CD14-positive monocyte (primary cell): ENCODE measurements at regions not wholly inside any gene's neighbourhood (a gene's known extent, or its start where the extent isn't known, plus 50 kb on each side); places are given as distances from the start of the nearest gene placed in this dataset.

Experiments used
- DNase-seq, 3 donors: peaks; one replicate each; pipeline ENCODE4 v3.0.0-alpha.2; 2011 to 2022
- H2AFZ ChIP-seq: 2 replicates; pipeline ENCODE4 v1.6.0; 2012; ENCODE audit warnings: mild to moderate bottlenecking, low read depth, low read length, inconsistent platforms; ENCODE audit not compliant: insufficient read depth, poor library complexity, severe bottlenecking
- H3K27ac ChIP-seq, 2 donors: 1 replicate in 1 of 2; 2 replicates in 1 of 2; pipeline ENCODE4 v1.5.1; 2012 to 2013; ENCODE audit warnings: low read length in 2 of 2, control low read depth in 1 of 2, inconsistent platforms in 1 of 2, low read depth in 1 of 2, mild to moderate bottlenecking in 1 of 2
- H3K27me3 ChIP-seq, 2 donors: one replicate each; pipeline versions ENCODE4 v1.6.0 to v1.6.1; 2011 to 2013; ENCODE audit warnings: low read length in 2 of 2; ENCODE audit not compliant: control insufficient read depth in 2 of 2, insufficient read depth in 2 of 2
- H3K36me3 ChIP-seq, 2 donors: replicated peaks in 1 of 2; 1 replicate in 1 of 2; 2 replicates in 1 of 2; pipeline versions ENCODE4 v1.5.1 to v1.6.1; 2012 to 2013; ENCODE audit warnings: low read length in 2 of 2, control low read depth in 1 of 2, inconsistent platforms in 1 of 2, mild to moderate bottlenecking in 1 of 2; ENCODE audit not compliant: insufficient read depth in 2 of 2, control insufficient read depth in 1 of 2
- H3K4me1 ChIP-seq, 2 donors: 1 replicate in 1 of 2; 2 replicates in 1 of 2; pipeline versions ENCODE4 v1.5.1 to v1.6.1; 2012 to 2013; ENCODE audit warnings: low read length in 2 of 2, control low read depth in 1 of 2, inconsistent platforms in 1 of 2, mild to moderate bottlenecking in 1 of 2, moderate library complexity in 1 of 2; ENCODE audit not compliant: insufficient read depth in 2 of 2, control insufficient read depth in 1 of 2
- H3K4me2 ChIP-seq: replicated peaks from 2 replicates; pipeline ENCODE3; 2012; ENCODE audit warnings: low read length, moderate library complexity, mild to moderate bottlenecking; ENCODE audit not compliant: poor library complexity, severe bottlenecking; ENCODE audit errors: extremely low read depth
- H3K4me3 ChIP-seq, 3 experiments: fragments of 200-600 bp in 1 of 3; sonication (generic) in 1 of 3; replicated peaks in 1 of 3; 1 replicate in 2 of 3; 2 replicates in 1 of 3; pipeline ENCODE4 v1.5.1; 2011 to 2013; ENCODE audit warnings: low read length in 3 of 3, mild to moderate bottlenecking in 3 of 3, control low read depth in 2 of 3, low read depth in 2 of 3, inconsistent platforms in 1 of 3, moderate library complexity in 1 of 3
- H3K79me2 ChIP-seq: 2 replicates; pipeline ENCODE4 v1.6.0; 2012; ENCODE audit warnings: mild to moderate bottlenecking, control low read depth, inconsistent platforms, low read length, moderate library complexity; ENCODE audit not compliant: insufficient read depth
- H3K9ac ChIP-seq: 2 replicates; pipeline ENCODE4 v1.6.0; 2017; ENCODE audit warnings: low read length, mild to moderate bottlenecking; ENCODE audit not compliant: insufficient read depth, poor library complexity, severe bottlenecking
- H3K9me3 ChIP-seq, 2 donors: replicated peaks in 1 of 2; 1 replicate in 1 of 2; 2 replicates in 1 of 2; pipeline versions ENCODE4 v1.5.1 to v1.6.1; 2012 to 2013; ENCODE audit warnings: low read length in 2 of 2, control low read depth in 1 of 2; ENCODE audit not compliant: control insufficient read depth in 1 of 2, insufficient read depth in 1 of 2
- H4K20me1 ChIP-seq: 2 replicates; pipeline ENCODE4 v1.6.0; 2012; ENCODE audit warnings: mild to moderate bottlenecking, low read length, control low read depth, moderate library complexity; ENCODE audit not compliant: insufficient read depth
- H3K27ac Mint-ChIP-seq, 7 donors: one replicate each; pipeline ENCODE4 v1.8.0; 2020; ENCODE audit warnings: mild to moderate bottlenecking in 7 of 7, mixed read lengths in 7 of 7, moderate library complexity in 6 of 7, inconsistent platforms in 2 of 7
- H3K27me3 Mint-ChIP-seq, 3 donors: one replicate each; pipeline ENCODE4 v1.8.0; 2021 to 2022; ENCODE audit warnings: low read depth in 3 of 3, mild to moderate bottlenecking in 3 of 3, mixed read lengths in 3 of 3, moderate library complexity in 3 of 3, inconsistent platforms in 1 of 3
- H3K36me3 Mint-ChIP-seq, 2 donors: one replicate each; pipeline ENCODE4 v1.8.0; 2020; ENCODE audit warnings: mixed read lengths in 2 of 2, inconsistent platforms in 1 of 2, mild to moderate bottlenecking in 1 of 2
- H3K4me1 Mint-ChIP-seq: one replicate; pipeline ENCODE4 v1.8.0; 2020; ENCODE audit warnings: mild to moderate bottlenecking, mixed read lengths
- H3K4me3 Mint-ChIP-seq, 2 donors: one replicate each; pipeline ENCODE4 v1.8.0; 2020; ENCODE audit warnings: mild to moderate bottlenecking in 2 of 2, mixed read lengths in 2 of 2, moderate library complexity in 1 of 2
- H3K9me3 Mint-ChIP-seq, 7 donors: one replicate each; pipeline ENCODE4 v1.8.0; 2020 to 2022; ENCODE audit warnings: mixed read lengths in 7 of 7, mild to moderate bottlenecking in 6 of 7, moderate library complexity in 6 of 7, inconsistent platforms in 2 of 7
- WGBS: methylation state at CpG from one replicate; pipeline ENCODE4 v1.1.5; 2013; ENCODE audit warnings: missing lambda C conversion rate; ENCODE audit not compliant: insufficient coverage; 5-methylcytosine and 5-hydroxymethylcytosine counted together
- intact Hi-C, 2 donors: fragments of 100-400 bp; cut with micrococcal nuclease; formaldehyde crosslinking; loops; one replicate each; pipeline versions ENCODE4 v1.15.0 to v1.15.1; 2023
- TF ChIP-seq, protein P1 (sequence below): fragments of 200-600 bp; IDR thresholded peaks from one replicate; pipeline ENCODE4 v1.8.0; 2022; ENCODE audit warnings: antibody characterized with exemption, mild to moderate bottlenecking

DNA sequence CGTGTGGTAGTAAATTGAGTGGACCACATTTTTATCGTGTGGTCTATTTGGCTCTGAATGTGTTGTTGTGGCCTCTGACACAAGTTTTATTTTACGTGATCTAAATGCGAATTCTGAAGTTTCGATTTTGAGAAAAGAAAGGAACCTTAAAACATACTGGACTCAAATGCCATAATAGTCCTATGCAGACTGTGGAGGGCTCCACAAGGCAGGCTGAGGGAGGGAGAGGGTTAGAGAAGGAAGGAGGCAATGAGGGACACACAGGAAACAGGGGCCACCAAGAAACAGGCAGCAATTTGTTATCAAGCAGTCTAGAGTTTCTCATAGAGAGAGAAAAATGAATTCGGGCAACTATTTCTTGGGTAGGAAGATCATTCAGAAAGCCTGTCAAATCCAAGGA, 110.4 kb upstream of the SEMA6A start:
- H2AFZ ChIP-seq, result no peak overlapping the region
- no peak overlapping the region for H3K27ac ChIP-seq
- H3K4me2 ChIP-seq, result no peak overlapping the region
- no peak overlapping the region for H3K9ac ChIP-seq
- no peaks in the 10 kb centered on the region for H3K36me3 ChIP-seq
- WGBS, result 79% methylated on average over 5 of the region's 6 CpGs
- no peaks in the 10 kb centered on the region for H3K27me3 ChIP-seq
- peaks cover 3 to 20% (median 9%) of the 10 kb centered on the region in 7 donors for H3K9me3 Mint-ChIP-seq
- DNase-seq, result no peak
- H3K27ac Mint-ChIP-seq, result no peak overlapping the region
- H3K4me1 ChIP-seq, result no peaks in the 10 kb centered on the region
- H3K9me3 ChIP-seq, result peaks cover 7% of the 10 kb centered on the region in 2 donors
- TF ChIP-seq, protein P1, sequence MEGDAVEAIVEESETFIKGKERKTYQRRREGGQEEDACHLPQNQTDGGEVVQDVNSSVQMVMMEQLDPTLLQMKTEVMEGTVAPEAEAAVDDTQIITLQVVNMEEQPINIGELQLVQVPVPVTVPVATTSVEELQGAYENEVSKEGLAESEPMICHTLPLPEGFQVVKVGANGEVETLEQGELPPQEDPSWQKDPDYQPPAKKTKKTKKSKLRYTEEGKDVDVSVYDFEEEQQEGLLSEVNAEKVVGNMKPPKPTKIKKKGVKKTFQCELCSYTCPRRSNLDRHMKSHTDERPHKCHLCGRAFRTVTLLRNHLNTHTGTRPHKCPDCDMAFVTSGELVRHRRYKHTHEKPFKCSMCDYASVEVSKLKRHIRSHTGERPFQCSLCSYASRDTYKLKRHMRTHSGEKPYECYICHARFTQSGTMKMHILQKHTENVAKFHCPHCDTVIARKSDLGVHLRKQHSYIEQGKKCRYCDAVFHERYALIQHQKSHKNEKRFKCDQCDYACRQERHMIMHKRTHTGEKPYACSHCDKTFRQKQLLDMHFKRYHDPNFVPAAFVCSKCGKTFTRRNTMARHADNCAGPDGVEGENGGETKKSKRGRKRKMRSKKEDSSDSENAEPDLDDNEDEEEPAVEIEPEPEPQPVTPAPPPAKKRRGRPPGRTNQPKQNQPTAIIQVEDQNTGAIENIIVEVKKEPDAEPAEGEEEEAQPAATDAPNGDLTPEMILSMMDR, result no peak
- H3K4me3 Mint-ChIP-seq, result no peak overlapping the region
- H3K4me1 Mint-ChIP-seq, result no peaks in the 10 kb centered on the region
- no peaks in the 10 kb centered on the region for H4K20me1 ChIP-seq
- no peaks in the 10 kb centered on the region for H3K79me2 ChIP-seq
- H3K4me3 ChIP-seq, result no peak overlapping the region
- intact Hi-C loops, result no loop called here
- H3K27me3 Mint-ChIP-seq, result peaks cover 2% of the 10 kb centered on the region in 3 donors
- H3K36me3 Mint-ChIP-seq, result no peaks in the 10 kb centered on the region

DNA sequence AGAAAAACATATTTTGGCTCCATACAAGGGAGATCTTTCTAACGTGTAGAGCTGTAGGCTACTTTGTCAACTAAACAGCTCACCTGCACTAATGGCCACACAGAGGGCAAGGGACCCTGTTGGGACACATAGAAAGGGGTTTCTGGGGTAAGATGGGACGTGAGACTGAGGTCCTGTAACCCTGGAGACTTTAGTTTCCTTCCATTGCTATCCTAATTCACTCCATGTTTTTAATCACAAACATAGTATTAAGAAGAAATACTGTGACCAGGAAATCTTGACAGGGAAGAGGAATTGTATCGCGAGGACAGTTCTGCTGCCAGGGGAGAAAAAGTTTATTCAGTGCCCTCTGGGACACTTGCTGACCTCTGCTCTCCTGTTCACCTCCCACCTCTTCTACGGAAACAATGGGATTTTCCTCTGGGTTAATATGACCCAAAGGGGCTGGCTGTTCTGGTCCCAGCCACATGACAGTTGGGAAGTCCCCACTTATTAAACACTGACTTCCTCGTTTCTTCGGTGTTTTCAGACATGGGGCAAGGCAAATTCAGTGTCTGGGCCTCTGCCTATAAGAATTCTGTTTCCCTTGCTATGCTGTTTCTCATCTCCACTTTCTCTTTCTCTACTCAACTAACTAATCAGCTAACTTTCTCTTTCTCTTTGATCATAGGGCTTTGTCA, 106.9 kb upstream of the SEMA6A start:
- no peak overlapping the region for H3K27ac ChIP-seq
- Mint-ChIP-seq H3K4me1 (no peaks in the 10 kb centered on the region), H3K27ac (no peak overlapping the region), H3K9me3 (peaks cover 4 to 28% (median 11%) of the 10 kb centered on the region in 7 donors), H3K4me3 (no peak overlapping the region), H3K36me3 (no peaks in the 10 kb centered on the region), H3K27me3 (peaks cover 2% of the 10 kb centered on the region in 3 donors)
- H3K36me3 ChIP-seq, result no peaks in the 10 kb centered on the region
- no peaks in the 10 kb centered on the region for H3K79me2 ChIP-seq
- H2AFZ ChIP-seq, result no peak overlapping the region
- no peaks in the 10 kb centered on the region for H3K4me1 ChIP-seq
- no peaks in the 10 kb centered on the region for H3K27me3 ChIP-seq
- no peak for DNase-seq
- WGBS, result 36% methylated on average over 3 of the region's 7 CpGs
- TF ChIP-seq, protein P1, result no peak
- H3K9ac ChIP-seq, result no peak overlapping the region
- no peak overlapping the region for H3K4me3 ChIP-seq
- H3K4me2 ChIP-seq, result no peak overlapping the region
- peaks cover 7 to 10% of the 10 kb centered on the region in 2 donors for H3K9me3 ChIP-seq
- intact Hi-C loops, result no loop called here
- H4K20me1 ChIP-seq, result no peaks in the 10 kb centered on the region
